ENCODE measurements at regions not wholly inside any gene's neighbourhood (a gene's known extent, or its start where the extent isn't known, plus 50 kb on each side); places are given as distances from the start of the nearest gene placed in this dataset.

- DNase-seq (ENCODE audit: extremely low read depth, insufficient read length): no peak
- H3K36me3 ChIP-seq (ENCODE audit: control insufficient read depth, insufficient read depth, low read length): no peaks in the 10 kb centered on the region
- no peak overlapping the region for H3K4me3 ChIP-seq (replicated peaks; ENCODE audit: low read depth, low read length)
- no peaks in the 10 kb centered on the region for H3K27me3 ChIP-seq (replicated peaks; ENCODE audit: control insufficient read depth, insufficient read depth, low read length)
- no peak for TF ChIP-seq CTCF (IDR thresholded peaks at IDR 0.05; ENCODE audit: insufficient read depth, low read length, poor library complexity, severe bottlenecking)
Measured at GRCh38 chr4:153974452-153974851, 185.6 kb upstream of the SFRP2 start.

- TF ChIP-seq CTCF (IDR thresholded peaks at IDR 0.05; ENCODE audit: insufficient read depth, low read length, poor library complexity, severe bottlenecking): no peak
- no peaks in the 10 kb centered on the region for H3K27me3 ChIP-seq (replicated peaks; ENCODE audit: control insufficient read depth, insufficient read depth, low read length)
- DNase-seq (ENCODE audit: extremely low read depth, insufficient read length): no peak
Measured at GRCh38 chr4:153973942-153974341, 185.1 kb upstream of the SFRP2 start.

GRCh38 chr4:153971899-153972298, 183.0 kb upstream of the SFRP2 start:
- no peak overlapping the region for H3K4me3 ChIP-seq (replicated peaks; ENCODE audit: low read depth, low read length)
- H3K36me3 ChIP-seq (ENCODE audit: control insufficient read depth, insufficient read depth, low read length): no peaks in the 10 kb centered on the region
- H3K27me3 ChIP-seq (replicated peaks; ENCODE audit: control insufficient read depth, insufficient read depth, low read length): no peaks in the 10 kb centered on the region
- no peak for TF ChIP-seq CTCF (IDR thresholded peaks at IDR 0.05; ENCODE audit: insufficient read depth, low read length, poor library complexity, severe bottlenecking)
- no peak for DNase-seq (ENCODE audit: extremely low read depth, insufficient read length)

More at GRCh38 chr4:153973942-153974341, 185.1 kb upstream of the SFRP2 start:
- Histone ChIP-seq H3K36me3 (ENCODE audit: control insufficient read depth, insufficient read depth, low read length) (no peaks in the 10 kb centered on the region), H3K4me3 (replicated peaks; ENCODE audit: low read depth, low read length) (no peak overlapping the region)

GRCh38 chr4:153970169-153970568, 181.3 kb upstream of the SFRP2 start:
- H3K36me3 ChIP-seq (ENCODE audit: control insufficient read depth, insufficient read depth, low read length): no peaks in the 10 kb centered on the region
- no peak overlapping the region for H3K4me3 ChIP-seq (replicated peaks; ENCODE audit: low read depth, low read length)
- no peaks in the 10 kb centered on the region for H3K27me3 ChIP-seq (replicated peaks; ENCODE audit: control insufficient read depth, insufficient read depth, low read length)
- no peak for TF ChIP-seq CTCF (IDR thresholded peaks at IDR 0.05; ENCODE audit: insufficient read depth, low read length, poor library complexity, severe bottlenecking)
- no peak for DNase-seq (ENCODE audit: extremely low read depth, insufficient read length)

GRCh38 chr4:153969542-153969941, 180.7 kb upstream of the SFRP2 start:
- no peak for TF ChIP-seq CTCF (IDR thresholded peaks at IDR 0.05; ENCODE audit: insufficient read depth, low read length, poor library complexity, severe bottlenecking)
- no peaks in the 10 kb centered on the region for H3K27me3 ChIP-seq (replicated peaks; ENCODE audit: control insufficient read depth, insufficient read depth, low read length)
- H3K4me3 ChIP-seq (replicated peaks; ENCODE audit: low read depth, low read length): no peak overlapping the region
- H3K36me3 ChIP-seq (ENCODE audit: control insufficient read depth, insufficient read depth, low read length): no peaks in the 10 kb centered on the region
- no peak for DNase-seq (ENCODE audit: extremely low read depth, insufficient read length)

- Histone ChIP-seq H3K36me3 (ENCODE audit: control insufficient read depth, insufficient read depth, low read length) (no peaks in the 10 kb centered on the region), H3K4me3 (replicated peaks; ENCODE audit: low read depth, low read length) (no peak overlapping the region), H3K27me3 (replicated peaks; ENCODE audit: control insufficient read depth, insufficient read depth, low read length) (no peaks in the 10 kb centered on the region; the same call in 1 of the 2 replicates)
- no peak for DNase-seq (ENCODE audit: extremely low read depth, insufficient read length)
- no peak for TF ChIP-seq CTCF (IDR thresholded peaks at IDR 0.05; ENCODE audit: insufficient read depth, low read length, poor library complexity, severe bottlenecking)
Measured at GRCh38 chr4:153966641-153967040, 177.8 kb upstream of the SFRP2 start.

Measured in GM06990 (cell line).